GM12892 (cell line): ENCODE measurements at regions not wholly inside any gene's neighbourhood (a gene's known extent, or its start where the extent isn't known, plus 50 kb on each side); places are given as distances from the start of the nearest gene placed in this dataset.

Experiments
- POLR2A ChIP-seq: IDR thresholded peaks from 2 replicates; pipeline ENCODE4 v1.6.1; 2011; ENCODE audit warnings: low read depth, low read length, control low read depth
- POLR2AphosphoS5 ChIP-seq: IDR thresholded peaks from 2 replicates; pipeline ENCODE4 v1.6.1; 2011; ENCODE audit warnings: low read depth, low read length, control low read depth
- TAF1 ChIP-seq: IDR thresholded peaks from 2 replicates; pipeline ENCODE4 v1.6.1; 2011; ENCODE audit warnings: low read depth, mild to moderate bottlenecking, control low read depth, low read length, borderline replicate concordance

- TF ChIP-seq POLR2AphosphoS5 (no peak), POLR2A (no peak), TAF1 (no peak)
These were observed 934.1 kb upstream of the KLHL29 start for GRCh38 chr2:22450831-22451230.
